Left kidney (tissue), 1 donor: ENCODE measurements at regions not wholly inside any gene's neighbourhood (a gene's known extent, or its start where the extent isn't known, plus 50 kb on each side); places are given as distances from the start of the nearest gene placed in this dataset.

Experiments used
- DNase-seq: peaks from one replicate; pipeline ENCODE4 v3.0.0-alpha.2; 2013

DNA sequence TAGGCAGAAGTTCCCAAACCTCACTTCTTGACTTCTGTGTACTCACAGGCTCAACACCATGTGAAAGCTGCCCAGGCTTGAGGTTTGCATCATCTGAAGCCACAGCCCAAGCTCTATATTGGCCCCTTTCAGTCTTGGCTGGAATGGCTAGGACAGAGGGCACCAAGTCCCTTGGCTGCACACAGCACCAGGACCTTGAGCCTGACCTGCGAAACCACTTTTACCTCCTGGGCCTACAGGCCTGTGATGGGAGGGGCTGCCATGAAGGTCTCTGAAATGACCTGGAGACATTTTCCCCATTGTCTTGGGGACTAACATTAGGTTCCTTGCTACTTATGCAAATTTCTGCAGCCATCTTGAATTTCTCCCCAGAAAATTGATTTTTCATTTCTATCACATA lies 288.3 kb upstream of the ZC3H12C start:
- DNase-seq = no peak

DNA sequence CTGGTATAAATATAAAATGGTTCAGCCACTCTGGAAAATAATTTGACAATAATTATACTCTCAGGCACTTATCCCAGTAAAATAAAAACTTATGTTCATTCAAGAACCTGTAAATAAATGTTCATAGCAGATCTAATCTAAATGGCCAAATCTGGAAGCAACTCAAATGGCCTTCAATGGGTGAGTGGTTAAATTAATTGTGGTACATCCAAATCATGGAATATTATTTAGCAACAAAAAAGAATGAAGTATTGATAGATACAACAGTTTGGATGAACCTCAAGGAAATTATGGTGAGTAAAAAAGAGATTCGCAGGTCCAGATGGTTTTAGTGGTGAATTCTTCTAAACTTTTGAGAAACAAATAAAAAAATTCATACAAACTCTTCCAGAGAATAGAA lies 287.0 kb upstream of the ZC3H12C start:
- DNase-seq = no peak

DNA sequence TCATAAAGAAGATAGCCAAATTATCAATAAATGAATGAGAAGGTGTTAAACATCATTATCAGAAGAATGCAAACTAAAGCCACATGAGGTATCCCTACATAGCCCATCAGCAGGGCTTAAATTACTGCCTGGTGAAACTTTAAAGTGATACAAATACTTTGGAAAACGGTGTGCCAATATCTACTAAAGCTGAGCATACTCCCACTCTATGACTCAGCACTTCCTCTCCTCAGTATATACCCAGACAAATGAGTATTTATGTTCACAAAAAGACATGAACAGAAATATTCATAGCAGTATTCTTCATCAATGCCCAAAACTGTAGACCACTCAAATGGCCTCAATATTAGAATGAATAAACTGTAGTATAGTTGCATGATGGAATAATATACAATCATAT lies 284.6 kb upstream of the ZC3H12C start:
- DNase-seq = no peak

DNA sequence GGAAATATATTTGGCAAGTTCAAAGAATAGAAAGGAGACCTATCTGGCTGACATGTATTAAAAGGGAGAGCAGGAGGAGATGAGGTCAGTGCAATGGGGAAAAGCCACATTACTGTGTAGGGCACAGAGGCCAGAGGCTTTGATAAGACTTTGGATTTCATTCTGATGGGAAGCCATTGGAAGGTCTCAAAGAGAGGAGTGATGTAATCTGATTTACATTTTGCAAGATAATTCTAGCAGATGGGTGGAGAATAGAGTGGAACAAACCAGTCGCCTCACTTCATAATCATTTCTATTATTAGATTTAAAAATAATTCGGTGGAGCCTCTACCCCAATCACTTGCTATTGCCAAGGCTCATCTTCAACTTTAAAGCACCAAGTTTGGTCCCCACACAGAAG lies 278.4 kb upstream of the ZC3H12C start:
- DNase-seq = no peak

DNA sequence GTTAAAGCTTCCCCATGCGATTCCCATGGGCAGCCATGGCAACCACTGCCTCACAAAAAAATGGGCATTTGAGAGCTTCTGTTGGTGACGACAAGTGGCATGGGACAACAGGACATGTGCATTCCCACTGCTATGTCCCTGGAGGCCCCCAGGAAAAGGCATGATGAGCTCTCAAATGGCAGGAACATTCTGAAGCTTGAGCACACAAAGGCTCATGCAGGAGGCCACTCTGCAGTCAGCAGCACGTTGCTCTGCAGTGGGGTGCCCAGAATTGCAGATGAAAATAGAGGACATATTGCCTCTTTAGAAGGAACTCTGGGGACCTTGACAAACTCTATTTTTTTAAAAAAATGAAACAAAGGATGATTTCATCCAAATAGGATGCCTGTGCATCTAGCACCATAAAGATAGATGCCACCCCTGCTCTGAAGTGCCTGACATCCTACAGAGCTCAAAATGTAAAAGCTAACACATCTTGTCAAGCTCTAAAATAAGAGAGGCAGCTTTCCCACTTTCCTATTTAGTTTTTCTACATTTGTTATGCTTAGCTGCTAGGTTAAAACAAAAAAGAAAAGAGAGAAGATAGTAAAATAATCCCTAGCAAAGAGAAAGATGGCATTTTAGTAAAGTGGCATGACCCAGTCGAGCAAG lies 277.6 kb upstream of the ZC3H12C start:
- DNase-seq = no peak

DNA sequence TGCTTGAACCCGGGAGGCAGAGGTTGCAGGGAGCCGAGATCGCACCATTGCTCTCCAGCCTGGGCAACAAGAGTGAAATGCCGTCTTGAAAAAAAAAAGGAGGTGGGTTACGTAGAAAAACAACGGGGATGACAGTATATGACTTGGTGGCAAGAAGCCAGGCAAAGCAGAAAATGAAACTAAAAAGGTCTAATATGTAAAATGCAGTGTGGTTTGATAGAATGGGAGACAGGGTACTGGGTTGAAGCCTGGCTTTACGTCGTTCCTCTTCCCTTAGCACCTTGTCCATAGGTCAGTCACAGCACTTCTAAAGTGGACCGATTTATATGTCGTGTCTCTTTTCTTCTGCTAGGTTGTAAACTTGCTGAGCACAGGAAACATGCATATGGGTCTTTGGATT lies 274.9 kb upstream of the ZC3H12C start:
- no peak for DNase-seq

DNA sequence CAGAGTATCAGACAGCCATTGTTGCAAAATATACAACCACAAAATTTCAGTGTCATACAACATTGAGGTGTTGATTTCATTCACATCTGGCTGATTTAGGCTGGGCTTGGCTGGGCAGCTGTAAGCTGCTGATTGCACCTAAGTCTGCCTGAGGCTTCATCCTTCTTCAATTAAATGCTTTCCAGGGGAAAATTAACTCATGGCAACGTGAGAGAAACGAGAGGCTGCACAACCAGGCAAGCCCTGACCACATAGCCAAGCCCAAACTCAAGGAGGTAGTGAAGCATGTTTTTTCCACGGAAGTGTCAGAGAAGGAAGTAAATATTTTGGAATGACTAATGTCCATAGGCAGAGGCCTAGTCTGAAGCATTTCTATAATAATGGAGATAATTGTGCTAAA lies 273.8 kb upstream of the ZC3H12C start:
- no peak for DNase-seq

DNA sequence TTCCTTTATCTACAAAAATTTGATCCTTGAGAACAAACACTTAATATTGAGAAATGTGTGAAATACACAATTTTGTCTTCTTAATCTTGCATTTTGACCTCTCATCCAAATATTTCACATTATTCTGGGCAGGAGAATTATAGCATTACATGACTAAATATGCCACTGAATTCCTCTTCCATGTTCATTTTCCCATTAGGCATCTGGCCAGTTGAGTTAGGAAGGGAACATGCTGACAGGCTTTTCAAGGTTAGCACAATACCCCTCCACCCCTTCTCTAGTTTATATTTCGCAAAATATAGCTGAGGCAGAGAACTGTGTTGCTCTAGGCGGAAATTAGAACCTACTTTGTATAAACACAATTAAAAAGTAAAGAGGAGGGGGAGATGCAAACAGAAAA lies 271.7 kb upstream of the ZC3H12C start:
- DNase-seq = no peak

DNA sequence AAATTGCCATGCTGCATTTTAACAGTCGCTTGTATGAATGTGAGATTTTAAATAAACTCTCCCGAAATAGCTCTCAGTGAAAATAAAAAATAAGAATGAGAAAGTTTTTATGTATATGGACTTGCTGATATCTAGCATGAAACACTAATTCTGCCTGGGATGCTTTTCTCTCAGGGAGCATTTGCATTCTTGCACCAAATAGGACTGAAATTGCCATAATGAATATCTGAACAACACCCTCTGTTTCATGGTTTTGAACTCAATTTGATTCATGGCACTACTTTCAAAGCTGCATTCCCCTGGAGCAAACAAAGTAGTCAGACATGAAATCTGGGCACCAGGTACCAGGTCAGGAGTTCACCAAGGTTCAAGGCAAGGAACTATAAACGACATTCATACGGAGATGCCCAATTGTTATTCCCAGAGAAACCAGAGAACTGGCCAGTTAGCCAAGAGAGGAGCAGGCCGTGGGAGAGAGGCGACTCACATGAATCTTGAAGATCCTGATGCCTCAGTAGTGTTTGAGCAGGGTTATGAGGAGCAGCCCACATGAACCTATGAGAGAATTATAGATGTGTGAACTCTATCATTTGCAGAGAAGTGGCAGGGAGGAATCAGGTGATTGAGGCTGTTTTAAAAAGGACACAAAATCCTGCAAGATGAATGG lies 270.6 kb upstream of the ZC3H12C start:
- no peak for DNase-seq

DNA sequence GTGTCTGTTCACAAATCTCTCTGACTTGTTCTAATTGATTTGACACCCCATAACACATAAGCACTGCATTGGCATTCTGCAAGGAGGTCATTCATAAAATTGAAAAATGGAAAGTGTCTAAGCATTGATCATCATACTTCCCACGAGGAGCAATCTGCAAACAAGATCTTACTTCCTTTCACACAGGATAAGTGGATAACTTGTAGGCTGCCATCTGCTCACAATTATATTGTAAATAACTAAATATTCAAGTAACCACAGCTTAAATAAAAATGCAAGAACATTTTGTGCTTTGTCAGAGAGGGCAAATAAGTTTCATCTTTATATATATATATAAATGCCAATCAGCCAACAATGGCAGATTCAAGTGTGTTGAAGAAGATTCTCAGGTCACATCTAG lies 264.8 kb upstream of the ZC3H12C start:
- DNase-seq = no peak

DNA sequence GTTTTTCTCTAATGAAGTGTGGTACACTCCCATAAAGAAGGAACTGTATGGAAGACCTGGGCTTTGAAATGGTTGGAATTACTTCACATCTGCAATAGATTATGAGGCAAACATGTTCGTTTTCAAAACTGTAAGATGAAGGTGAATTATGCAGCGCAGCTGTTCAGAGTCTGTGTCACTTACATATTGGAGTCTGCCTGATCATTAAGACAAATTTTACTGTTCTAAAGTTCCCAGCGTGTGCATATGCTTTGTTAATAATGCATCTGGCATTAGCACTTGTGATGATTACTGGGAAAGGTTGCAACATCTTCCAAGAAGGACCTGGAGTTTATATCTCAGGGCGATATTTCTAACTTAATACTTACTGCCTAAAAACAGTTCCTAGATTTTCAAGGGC lies 255.2 kb upstream of the ZC3H12C start:
- DNase-seq = no peak

DNA sequence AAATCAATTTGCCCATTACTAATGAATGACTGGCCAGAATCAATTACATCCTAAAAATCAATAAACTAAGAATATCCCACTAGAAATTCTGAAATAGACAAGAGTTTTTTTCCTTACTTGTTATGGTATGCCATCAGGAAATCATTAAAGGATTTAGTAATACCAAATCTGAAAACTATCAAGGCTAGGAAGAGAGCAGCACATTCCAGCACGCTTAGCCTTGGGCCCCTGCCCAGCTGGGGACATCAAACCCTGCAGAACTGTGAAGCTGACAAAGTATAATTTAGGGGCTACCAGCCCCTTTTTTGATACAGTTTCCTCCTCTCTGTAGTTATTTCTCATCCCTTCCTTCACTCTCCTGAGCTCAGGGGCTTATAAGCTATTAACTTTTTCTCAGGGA lies 247.8 kb upstream of the ZC3H12C start:
- DNase-seq = no peak

DNA sequence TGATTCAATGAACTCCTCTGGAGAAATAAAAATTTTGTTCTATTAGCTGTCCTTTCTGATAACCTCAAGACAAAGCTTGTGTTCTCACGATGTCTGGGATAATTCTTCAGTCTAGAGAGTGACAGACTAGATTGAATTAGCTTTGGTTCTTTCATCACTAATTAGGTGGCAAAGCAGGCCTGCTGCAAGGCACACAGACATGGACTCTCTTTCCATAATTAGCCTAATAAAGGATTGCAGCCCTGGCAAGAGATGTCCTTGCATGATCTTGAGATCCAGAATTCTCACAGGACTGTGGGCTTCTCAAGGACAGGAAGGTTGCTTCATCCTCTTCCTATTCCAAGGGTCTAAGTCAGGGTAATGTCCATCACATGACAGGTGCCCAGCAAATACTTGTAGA lies 245.6 kb upstream of the ZC3H12C start:
- no peak for DNase-seq

DNA sequence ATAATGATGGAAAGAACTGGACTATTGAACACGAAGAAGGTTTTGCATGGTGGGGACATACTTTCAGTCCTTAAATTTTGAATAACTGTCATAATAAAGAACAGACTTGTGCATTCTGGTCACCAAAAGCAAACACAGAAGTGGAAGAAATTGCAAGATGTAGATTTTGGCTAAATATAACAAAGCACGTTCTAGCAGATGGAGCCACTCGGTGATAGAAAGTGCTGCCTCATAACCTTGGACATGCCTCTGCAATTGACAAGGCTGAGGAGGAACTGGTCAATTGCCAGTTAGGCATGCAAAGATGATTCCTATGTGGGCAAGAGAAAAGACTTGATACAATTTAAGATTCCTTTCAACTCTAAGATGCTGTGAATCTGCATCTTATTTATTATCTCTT lies 244.1 kb upstream of the ZC3H12C start:
- no peak for DNase-seq

DNA sequence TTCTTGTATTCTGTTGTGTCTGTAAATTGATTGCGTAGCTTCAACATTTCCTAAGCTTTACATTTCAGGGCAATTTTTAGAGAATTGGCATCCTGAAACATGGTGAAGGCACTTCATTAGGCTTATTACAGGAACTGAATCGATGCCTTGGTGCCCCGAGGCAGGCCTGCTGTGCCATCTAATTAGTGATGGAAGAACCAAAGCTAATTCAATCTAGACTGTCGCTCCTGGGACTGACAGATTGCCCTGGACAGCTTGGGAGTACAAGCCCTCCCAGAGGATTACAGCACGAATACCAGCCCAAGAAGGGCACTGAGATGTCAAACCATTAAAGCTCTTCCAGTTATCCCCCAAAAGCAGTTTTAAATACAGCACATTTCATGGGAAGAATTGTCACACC lies 243.2 kb upstream of the ZC3H12C start:
- DNase-seq = no peak

DNA sequence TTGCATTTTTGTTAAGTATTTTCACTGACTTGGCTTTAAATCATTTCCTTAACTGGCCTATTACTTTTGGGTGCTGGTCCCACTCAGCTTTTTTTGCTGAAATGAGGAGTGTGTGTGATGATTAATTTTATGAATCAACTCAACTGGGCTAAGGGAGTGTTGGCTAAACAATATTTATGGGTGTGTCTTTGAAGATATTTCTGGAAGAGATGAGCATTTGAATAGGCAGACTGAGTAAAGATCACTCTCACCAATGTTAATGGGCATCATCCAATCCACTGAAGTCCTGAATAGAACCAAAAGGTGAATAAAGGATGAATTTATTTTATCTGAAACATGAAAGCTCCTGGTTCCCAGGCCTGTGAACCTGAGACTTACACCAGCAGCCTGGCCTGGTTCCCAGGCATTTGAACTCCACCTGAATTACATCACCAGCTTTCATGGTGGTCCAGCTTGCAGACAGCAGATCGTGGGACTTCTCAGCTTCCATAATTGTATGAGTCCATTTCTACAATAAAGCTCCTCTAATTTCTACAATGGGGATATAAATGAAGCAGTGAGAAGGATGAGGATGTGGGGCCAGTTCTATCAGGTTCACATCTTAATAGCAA lies 241.3 kb upstream of the ZC3H12C start:
- no peak for DNase-seq

DNA sequence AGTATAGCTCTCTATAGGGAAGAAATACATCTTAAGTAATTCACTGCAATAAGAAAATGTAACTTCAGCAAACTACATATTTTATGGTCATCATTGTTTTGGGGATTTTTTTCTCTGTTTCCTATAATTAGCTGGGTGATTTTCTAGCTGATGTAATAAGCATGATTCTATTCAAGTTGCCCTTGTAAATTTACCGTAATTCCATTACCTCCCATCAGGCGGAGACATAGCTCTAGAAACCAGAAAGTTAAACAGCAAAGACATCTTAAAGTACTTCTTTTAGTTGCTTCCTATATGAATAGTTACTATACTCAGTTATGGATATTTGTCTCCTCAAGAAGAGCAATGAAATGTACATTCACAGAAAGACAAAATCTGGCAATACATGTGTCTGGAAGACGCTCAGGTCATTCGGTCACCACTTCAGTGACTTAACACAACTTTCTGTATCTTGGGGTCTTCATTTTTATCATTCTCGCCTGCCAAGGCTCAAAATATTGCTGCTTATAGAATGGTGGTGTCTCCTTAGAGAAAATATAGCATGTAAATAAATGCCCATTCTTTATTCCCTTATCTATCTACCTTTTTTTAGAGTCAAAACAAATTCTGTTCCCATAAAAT lies 239.9 kb upstream of the ZC3H12C start:
- DNase-seq = peak; percentile 55

DNA sequence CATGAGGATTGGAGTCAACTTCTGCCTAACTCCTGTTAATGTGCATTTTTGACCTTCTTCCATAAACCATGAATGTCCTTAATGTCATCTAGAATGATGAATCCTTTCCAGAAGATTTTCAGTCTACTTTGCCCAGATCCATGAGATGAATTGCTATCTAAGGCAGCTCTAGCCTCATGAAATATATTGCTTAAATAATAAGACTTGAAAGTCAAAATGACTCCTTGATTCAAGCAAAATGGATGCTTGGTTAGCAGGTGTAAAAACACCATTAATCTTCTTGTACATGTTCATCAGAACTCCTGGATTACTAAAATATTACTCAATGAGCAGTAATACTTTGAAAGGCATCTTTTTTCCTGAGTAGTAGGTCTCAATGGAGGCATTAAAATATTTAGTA lies 238.5 kb upstream of the ZC3H12C start:
- no peak for DNase-seq

DNA sequence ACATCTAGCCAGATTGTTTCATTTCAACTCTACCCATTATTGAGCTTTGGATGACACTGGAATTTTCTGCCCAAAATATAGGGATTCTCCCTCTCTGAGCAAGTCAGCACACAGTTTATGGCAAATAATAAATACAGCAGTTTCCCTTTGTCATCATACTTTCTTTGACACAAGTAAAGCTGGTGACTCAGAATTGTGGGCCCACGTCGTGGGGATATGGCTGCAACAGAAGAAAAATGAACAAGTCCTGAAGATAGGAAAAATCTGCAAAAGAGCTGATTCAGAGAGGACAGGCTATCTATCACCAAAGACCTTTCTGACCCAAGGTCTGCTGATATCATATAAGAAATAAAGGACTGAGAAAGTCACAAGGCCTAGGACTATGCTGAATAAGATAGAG lies 236.3 kb upstream of the ZC3H12C start:
- DNase-seq = no peak

DNA sequence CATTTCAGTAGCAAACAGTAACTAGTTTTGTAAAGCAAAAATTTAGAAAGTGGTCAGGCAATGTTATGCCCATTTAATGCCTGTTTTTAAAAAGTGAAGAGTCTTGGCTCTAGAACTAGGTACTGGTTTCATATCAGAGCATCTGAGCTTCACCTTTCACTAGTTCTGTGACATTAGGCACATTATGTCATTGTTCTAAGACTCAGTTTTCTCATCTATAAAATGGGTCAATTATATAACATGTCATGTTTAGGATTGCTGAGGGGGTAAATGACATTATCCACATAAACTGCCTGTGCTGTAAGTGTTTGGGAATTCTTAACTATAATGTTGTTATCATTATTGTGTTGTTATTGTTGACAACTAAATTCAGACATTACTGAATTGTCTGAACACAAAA lies 235.6 kb upstream of the ZC3H12C start:
- no peak for DNase-seq

DNA sequence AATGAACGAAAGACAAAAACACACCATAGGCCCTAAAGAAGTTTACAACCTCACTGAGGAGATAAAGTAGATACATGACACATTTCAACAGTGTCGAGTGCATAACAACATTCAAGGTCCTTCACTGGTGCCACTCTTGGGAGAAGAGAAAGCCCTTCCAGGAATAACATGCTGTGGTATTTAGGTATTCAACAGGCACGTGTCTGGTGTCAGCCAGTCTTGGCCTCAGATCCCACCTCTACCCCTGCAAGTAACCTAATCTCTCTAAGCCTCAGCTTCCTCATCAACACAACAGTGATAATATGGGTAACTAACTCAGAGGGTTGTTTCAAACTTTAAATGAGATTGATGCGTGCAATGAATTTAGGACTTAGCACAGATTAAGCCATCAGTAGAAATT lies 235.0 kb upstream of the ZC3H12C start:
- no peak for DNase-seq

DNA sequence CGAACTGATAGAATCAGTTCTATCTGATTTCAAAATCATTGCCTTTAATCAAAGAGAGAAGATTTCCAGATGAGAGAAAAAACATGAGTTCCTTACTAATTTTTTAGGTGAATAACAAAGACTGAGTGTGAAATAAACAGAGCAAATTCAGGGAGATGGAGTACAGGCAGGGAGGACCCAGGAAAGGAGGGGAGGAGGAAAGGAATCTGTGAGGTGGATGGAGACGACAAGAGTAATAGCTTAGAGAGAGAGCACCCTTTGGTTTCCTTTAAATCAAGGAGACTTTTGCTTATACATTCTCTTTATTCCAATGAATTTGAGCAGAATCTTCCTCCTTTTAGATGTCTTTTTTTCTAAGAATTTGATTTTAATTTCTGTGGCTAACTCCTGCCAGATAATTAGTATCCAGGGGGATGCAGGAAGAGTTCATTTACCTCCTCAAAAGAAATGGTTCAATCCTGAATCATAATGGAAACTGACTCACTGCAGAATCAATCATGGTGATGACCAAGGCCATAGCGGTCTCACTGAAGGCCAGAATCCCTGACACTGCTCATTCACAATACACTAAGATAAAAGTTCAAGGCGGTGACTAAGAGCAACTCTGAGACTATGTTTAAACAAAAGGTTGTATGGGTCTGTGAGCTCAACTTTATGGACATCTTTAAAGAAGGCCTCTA lies 234.0 kb upstream of the ZC3H12C start:
- no peak for DNase-seq

DNA sequence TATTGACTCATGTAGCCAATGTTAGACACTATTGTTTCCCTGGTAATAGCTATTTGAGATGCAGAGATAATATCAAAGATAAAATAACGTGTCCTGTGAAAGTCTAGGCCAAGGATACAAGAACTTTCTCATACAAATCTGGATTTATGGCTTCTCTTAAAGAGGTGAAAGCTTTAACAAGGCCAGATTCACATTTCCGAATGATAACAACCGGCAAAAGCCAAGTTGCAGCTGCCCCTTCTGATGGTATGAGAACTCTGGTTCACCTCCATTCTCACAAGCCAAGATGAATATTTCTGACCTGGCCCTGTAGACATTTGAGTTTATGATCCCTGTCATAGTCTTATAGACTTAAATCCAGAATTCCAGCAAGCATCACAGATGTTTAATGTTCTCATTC lies 230.4 kb upstream of the ZC3H12C start:
- DNase-seq = no peak
